ENCODE measurements at regions not wholly inside any gene's neighbourhood (a gene's known extent, or its start where the extent isn't known, plus 50 kb on each side); places are given as distances from the start of the nearest gene placed in this dataset.

- TF ChIP-seq CTCF (IDR thresholded peaks at IDR 0.05) (no peak), POLR2A (IDR thresholded peaks at IDR 0.05) (no peak)
These were observed 828.9 kb downstream of the VRK1 start for GRCh38 chr14:97626088-97626487.

Measured in suprapubic skin (tissue), 3 donors.